Activated T-cell treated with anti-CD3 and anti-CD28 coated beads, Interleukin-2, amount 50 U/mL, for 4 hours (primary cell): ENCODE measurements at regions not wholly inside any gene's neighbourhood (a gene's known extent, or its start where the extent isn't known, plus 50 kb on each side); places are given as distances from the start of the nearest gene placed in this dataset.

Source experiments
- ATAC-seq, 2 donors: fragments of 200-7000 bp; cut with Tn5 transposase; one replicate each; pipeline ENCODE4 v1.10.0; 2021
- DNase-seq: peaks from one replicate; pipeline ENCODE4 v3.0.0-alpha.2; 2020
- H3K27me3 Mint-ChIP-seq: one replicate; pipeline ENCODE4 v1.8.0; 2021; ENCODE audit warnings: low read depth, mixed read lengths
- H3K36me3 Mint-ChIP-seq: one replicate; pipeline ENCODE4 v1.8.0; 2022; ENCODE audit warnings: mixed read lengths; ENCODE audit not compliant: insufficient read depth
- H3K4me1 Mint-ChIP-seq: one replicate; pipeline ENCODE4 v1.8.0; 2021; ENCODE audit warnings: low read depth, mixed read lengths
- H3K4me3 Mint-ChIP-seq: one replicate; pipeline ENCODE4 v1.8.0; 2021; ENCODE audit warnings: mild to moderate bottlenecking, moderate library complexity, mixed read lengths
- H3K9me3 Mint-ChIP-seq: one replicate; pipeline ENCODE4 v1.8.0; 2021; ENCODE audit warnings: mixed read lengths

GRCh38 chr14:93870377-93870776 lies 56.8 kb upstream of the FAM181A start:
- Mint-ChIP-seq H3K4me1 (no peaks in the 10 kb centered on the region), H3K9me3 (no peaks in the 10 kb centered on the region), H3K36me3 (no peaks in the 10 kb centered on the region), H3K4me3 (no peak overlapping the region), H3K27me3 (peaks cover 22% of the 10 kb centered on the region)
- no peak for ATAC-seq
- DNase-seq: no peak

GRCh38 chr14:93869427-93869826 lies 57.7 kb upstream of the FAM181A start:
- no peak for DNase-seq
- ATAC-seq: no peak
- no peaks in the 10 kb centered on the region for H3K4me1 Mint-ChIP-seq
- no peak overlapping the region for H3K4me3 Mint-ChIP-seq
- no peaks in the 10 kb centered on the region for H3K36me3 Mint-ChIP-seq
- H3K27me3 Mint-ChIP-seq: peaks cover 21% of the 10 kb centered on the region
- H3K9me3 Mint-ChIP-seq: no peaks in the 10 kb centered on the region

- no peak overlapping the region for H3K4me3 Mint-ChIP-seq
- no peaks in the 10 kb centered on the region for H3K4me1 Mint-ChIP-seq
- ATAC-seq: no peak
- H3K27me3 Mint-ChIP-seq: peaks cover 17% of the 10 kb centered on the region
- DNase-seq: no peak
- no peaks in the 10 kb centered on the region for H3K36me3 Mint-ChIP-seq
- no peaks in the 10 kb centered on the region for H3K9me3 Mint-ChIP-seq
Observed at GRCh38 chr14:93868165-93868564, 59.0 kb upstream of the FAM181A start.

- Mint-ChIP-seq H3K9me3 (no peaks in the 10 kb centered on the region), H3K27me3 (peaks cover 11% of the 10 kb centered on the region), H3K36me3 (no peaks in the 10 kb centered on the region), H3K4me1 (no peaks in the 10 kb centered on the region), H3K4me3 (no peak overlapping the region)
- DNase-seq (no peak), ATAC-seq (no peak)
Observed at GRCh38 chr14:93862265-93862664, 64.9 kb upstream of the FAM181A start.

GRCh38 chr14:93861836-93862235 lies 65.3 kb upstream of the FAM181A start:
- Mint-ChIP-seq H3K36me3 (no peaks in the 10 kb centered on the region), H3K4me1 (no peaks in the 10 kb centered on the region), H3K9me3 (no peaks in the 10 kb centered on the region), H3K27me3 (peaks cover 11% of the 10 kb centered on the region), H3K4me3 (no peak overlapping the region)
- ATAC-seq (no peak), DNase-seq (no peak)

GRCh38 chr14:93859957-93860356 lies 67.2 kb upstream of the FAM181A start:
- Mint-ChIP-seq H3K9me3 (no peaks in the 10 kb centered on the region), H3K27me3 (peaks cover 8% of the 10 kb centered on the region), H3K4me1 (no peaks in the 10 kb centered on the region), H3K4me3 (no peak overlapping the region), H3K36me3 (no peaks in the 10 kb centered on the region)
- DNase-seq: no peak
- ATAC-seq: no peak

GRCh38 chr14:93858896-93859295 lies 68.2 kb upstream of the FAM181A start:
- Mint-ChIP-seq H3K27me3 (peaks cover 8% of the 10 kb centered on the region), H3K4me1 (no peaks in the 10 kb centered on the region), H3K9me3 (no peaks in the 10 kb centered on the region), H3K36me3 (no peaks in the 10 kb centered on the region), H3K4me3 (no peak overlapping the region)
- DNase-seq (no peak), ATAC-seq (no peak)

GRCh38 chr14:93857500-93858283 lies 69.4 kb upstream of the PRIMA1 start:
- Mint-ChIP-seq H3K9me3 (no peaks in the 10 kb centered on the region), H3K4me1 (no peaks in the 10 kb centered on the region), H3K36me3 (no peaks in the 10 kb centered on the region), H3K27me3 (peaks cover 8% of the 10 kb centered on the region), H3K4me3 (no peak overlapping the region)
- no peak for ATAC-seq
- DNase-seq: no peak

GRCh38 chr14:93857081-93857480 lies 68.8 kb upstream of the PRIMA1 start:
- H3K4me1 Mint-ChIP-seq: no peaks in the 10 kb centered on the region
- peaks cover 14% of the 10 kb centered on the region for H3K27me3 Mint-ChIP-seq
- no peak overlapping the region for H3K4me3 Mint-ChIP-seq
- ATAC-seq (no peak), DNase-seq (no peak)
- H3K36me3 Mint-ChIP-seq: no peaks in the 10 kb centered on the region
- no peaks in the 10 kb centered on the region for H3K9me3 Mint-ChIP-seq

GRCh38 chr14:93855737-93856136 lies 67.5 kb upstream of the PRIMA1 start:
- peaks cover 22% of the 10 kb centered on the region for H3K27me3 Mint-ChIP-seq
- no peak overlapping the region for H3K4me3 Mint-ChIP-seq
- no peaks in the 10 kb centered on the region for H3K4me1 Mint-ChIP-seq
- no peak for ATAC-seq
- H3K36me3 Mint-ChIP-seq: no peaks in the 10 kb centered on the region
- no peak for DNase-seq
- H3K9me3 Mint-ChIP-seq: no peaks in the 10 kb centered on the region

- H3K4me3 Mint-ChIP-seq: no peak overlapping the region
- H3K27me3 Mint-ChIP-seq: peaks cover 37% of the 10 kb centered on the region
- ATAC-seq (no peak), DNase-seq (no peak)
- no peaks in the 10 kb centered on the region for H3K4me1 Mint-ChIP-seq
- H3K9me3 Mint-ChIP-seq: no peaks in the 10 kb centered on the region
- no peaks in the 10 kb centered on the region for H3K36me3 Mint-ChIP-seq
Observed at GRCh38 chr14:93847473-93847872, 59.2 kb upstream of the PRIMA1 start.

- H3K36me3 Mint-ChIP-seq: no peaks in the 10 kb centered on the region
- no peak overlapping the region for H3K4me3 Mint-ChIP-seq
- peaks cover 3% of the 10 kb centered on the region for H3K4me1 Mint-ChIP-seq
- H3K9me3 Mint-ChIP-seq: peaks cover 7% of the 10 kb centered on the region
- ATAC-seq (peak in 1 of 2 donors; percentile 27), DNase-seq (no peak)
- peaks cover 26% of the 10 kb centered on the region for H3K27me3 Mint-ChIP-seq
Observed at GRCh38 chr14:93838238-93838637, 50.0 kb upstream of the PRIMA1 start.
